ENCODE measurements at regions not wholly inside any gene's neighbourhood (a gene's known extent, or its start where the extent isn't known, plus 50 kb on each side); places are given as distances from the start of the nearest gene placed in this dataset.
"Not testable (repeated sequence)": the region's sequence is repeated elsewhere in the genome, so short reads cannot be mapped to it uniquely, and the experiment has no call there.

DNA sequence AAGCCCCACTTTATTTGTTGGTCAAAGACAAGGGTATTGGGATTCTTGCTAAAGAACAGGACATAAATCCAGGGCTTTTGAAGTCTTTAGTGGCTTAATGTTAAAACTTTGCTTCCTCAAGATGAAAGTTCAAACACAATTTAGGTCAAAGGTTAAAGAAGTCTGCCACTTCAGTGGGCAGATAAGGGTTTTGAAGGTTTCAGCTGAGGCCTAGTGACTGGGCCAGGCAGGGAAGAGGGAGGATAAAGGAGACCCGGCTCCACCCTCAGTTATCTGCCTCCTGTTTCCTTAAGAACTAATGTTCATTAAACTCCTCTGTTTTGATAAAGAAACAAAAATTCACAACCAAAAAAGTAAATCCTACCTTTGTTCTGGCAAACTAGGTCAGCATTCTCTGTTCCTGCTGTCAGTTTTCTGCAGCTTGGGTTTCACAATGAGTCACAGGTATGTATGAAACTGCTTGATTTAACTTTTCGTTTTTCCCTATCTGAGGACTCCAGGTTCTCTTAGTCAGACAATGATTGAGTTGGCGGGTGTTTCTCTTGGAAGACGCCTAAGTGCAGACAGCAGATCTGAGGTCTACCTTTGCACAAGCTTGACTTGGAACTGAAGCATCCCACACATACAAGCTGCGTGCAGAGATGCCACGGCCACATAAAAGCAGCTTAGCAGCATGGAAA is 208.3 kb downstream of the EXOC5 start:
- H3K4me3 ChIP-seq, result no peak overlapping the region
- no peak overlapping the region for H3K27ac ChIP-seq
- no peak for TF ChIP-seq EP300 (IDR thresholded peaks at IDR 0.05)
- TF ChIP-seq, protein P1, sequence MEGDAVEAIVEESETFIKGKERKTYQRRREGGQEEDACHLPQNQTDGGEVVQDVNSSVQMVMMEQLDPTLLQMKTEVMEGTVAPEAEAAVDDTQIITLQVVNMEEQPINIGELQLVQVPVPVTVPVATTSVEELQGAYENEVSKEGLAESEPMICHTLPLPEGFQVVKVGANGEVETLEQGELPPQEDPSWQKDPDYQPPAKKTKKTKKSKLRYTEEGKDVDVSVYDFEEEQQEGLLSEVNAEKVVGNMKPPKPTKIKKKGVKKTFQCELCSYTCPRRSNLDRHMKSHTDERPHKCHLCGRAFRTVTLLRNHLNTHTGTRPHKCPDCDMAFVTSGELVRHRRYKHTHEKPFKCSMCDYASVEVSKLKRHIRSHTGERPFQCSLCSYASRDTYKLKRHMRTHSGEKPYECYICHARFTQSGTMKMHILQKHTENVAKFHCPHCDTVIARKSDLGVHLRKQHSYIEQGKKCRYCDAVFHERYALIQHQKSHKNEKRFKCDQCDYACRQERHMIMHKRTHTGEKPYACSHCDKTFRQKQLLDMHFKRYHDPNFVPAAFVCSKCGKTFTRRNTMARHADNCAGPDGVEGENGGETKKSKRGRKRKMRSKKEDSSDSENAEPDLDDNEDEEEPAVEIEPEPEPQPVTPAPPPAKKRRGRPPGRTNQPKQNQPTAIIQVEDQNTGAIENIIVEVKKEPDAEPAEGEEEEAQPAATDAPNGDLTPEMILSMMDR (IDR thresholded peaks at IDR 0.05), result no peak
- H3K36me3 ChIP-seq, result no peaks in the 10 kb centered on the region
- no peaks in the 10 kb centered on the region for H3K9me3 ChIP-seq
- no peak for DNase-seq (ENCODE audit: low spot score in 2 of 2)
- no peaks in the 10 kb centered on the region for H3K27me3 ChIP-seq
- 61% methylated on average over 6 of the region's 6 CpGs for WGBS
- H3K4me1 ChIP-seq, result no peaks in the 10 kb centered on the region

DNA sequence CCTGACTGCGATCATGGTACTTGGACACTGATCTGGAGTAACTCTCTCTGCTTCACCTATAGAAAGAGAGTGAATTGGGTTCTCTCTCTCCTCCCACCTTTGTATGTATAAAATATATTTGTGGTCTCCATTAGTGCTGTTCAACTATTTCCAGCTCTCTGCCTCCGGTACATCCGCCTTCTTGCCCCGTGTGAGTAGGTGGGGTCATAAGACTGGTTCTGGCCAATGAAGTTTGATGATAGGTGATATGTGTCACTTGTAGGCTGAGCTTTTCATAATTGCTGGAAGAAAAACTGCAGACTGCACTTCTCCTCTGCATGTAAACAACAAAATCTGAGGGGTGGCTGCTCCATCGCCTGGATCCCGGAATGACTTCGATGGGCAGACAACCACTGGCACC is 210.4 kb downstream of the EXOC5 start:
- WGBS, result 74% methylated on average over 7 of the region's 7 CpGs
- no peak for DNase-seq (ENCODE audit: low spot score in 2 of 2)

DNA sequence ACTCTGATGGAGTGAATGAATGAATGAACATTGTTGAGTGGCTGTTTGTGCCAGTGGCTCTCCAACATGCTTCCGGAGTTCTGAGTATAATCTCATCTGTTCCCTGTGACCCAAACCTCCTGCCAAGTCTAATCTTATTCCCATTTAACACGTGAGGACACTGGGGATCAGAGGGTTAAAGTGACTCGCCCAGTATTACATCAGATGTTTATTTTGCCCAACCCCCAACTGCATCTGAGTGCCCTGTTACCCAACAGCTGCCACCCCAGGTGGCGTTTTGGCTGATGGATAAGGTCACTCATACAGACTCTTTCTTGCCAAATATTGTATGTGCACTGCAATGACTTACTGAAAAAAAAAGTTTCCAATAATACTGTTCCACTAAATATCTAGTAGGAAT is 210.9 kb downstream of the EXOC5 start:
- Histone ChIP-seq H3K4me1 (no peaks in the 10 kb centered on the region), H3K4me3 (no peak overlapping the region), H3K27ac (no peak overlapping the region), H3K36me3 (no peaks in the 10 kb centered on the region), H3K27me3 (no peaks in the 10 kb centered on the region), H3K9me3 (no peaks in the 10 kb centered on the region)
- no peak for DNase-seq (ENCODE audit: low spot score in 2 of 2)
- WGBS, result 40% methylated on average over 4 of the region's 4 CpGs
- TF ChIP-seq POLR2A (IDR thresholded peaks at IDR 0.05) (no peak), EP300 (IDR thresholded peaks at IDR 0.05) (no peak), POLR2AphosphoS5 (IDR thresholded peaks at IDR 0.05) (no peak)
- TF ChIP-seq, protein P1 (IDR thresholded peaks at IDR 0.05), result no peak

More for the DNA sequence above, 210.4 kb downstream of the EXOC5 start:
- Histone ChIP-seq H3K27ac (no peak overlapping the region), H3K27me3 (no peaks in the 10 kb centered on the region), H3K4me1 (no peaks in the 10 kb centered on the region), H3K4me3 (no peak overlapping the region), H3K9me3 (no peaks in the 10 kb centered on the region), H3K36me3 (no peaks in the 10 kb centered on the region)
- TF ChIP-seq POLR2A (IDR thresholded peaks at IDR 0.05) (no peak), EP300 (IDR thresholded peaks at IDR 0.05) (no peak)

DNA sequence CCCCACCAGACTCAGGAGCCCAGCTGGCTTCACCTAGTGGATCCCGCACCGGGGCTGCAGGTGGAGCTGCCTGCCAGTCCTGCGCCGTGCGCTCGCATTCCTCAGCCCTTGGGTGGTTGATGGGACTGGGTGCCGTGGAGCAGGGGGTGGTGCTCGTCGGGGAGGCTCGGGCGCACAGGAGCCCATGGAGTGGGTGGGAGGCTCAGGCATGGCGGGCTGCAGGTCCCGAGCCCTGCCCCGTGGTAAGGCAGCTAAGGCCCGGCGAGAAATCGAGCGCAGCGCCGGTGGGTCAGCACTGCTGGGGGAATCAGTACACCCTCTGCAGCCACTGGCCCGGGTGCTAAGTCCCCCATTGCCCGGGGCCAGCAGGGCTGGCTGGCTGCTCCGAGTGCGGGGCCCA is 212.2 kb downstream of the EXOC5 start:
- WGBS, result 100% methylated on average over 4 of the region's 24 CpGs
- H3K4me1 ChIP-seq; H3K27ac ChIP-seq; H3K4me3 ChIP-seq; H3K27me3 ChIP-seq; H3K9me3 ChIP-seq; H3K36me3 ChIP-seq; DNase-seq (ENCODE audit: low spot score in 2 of 2): not testable (repeated sequence)

DNA sequence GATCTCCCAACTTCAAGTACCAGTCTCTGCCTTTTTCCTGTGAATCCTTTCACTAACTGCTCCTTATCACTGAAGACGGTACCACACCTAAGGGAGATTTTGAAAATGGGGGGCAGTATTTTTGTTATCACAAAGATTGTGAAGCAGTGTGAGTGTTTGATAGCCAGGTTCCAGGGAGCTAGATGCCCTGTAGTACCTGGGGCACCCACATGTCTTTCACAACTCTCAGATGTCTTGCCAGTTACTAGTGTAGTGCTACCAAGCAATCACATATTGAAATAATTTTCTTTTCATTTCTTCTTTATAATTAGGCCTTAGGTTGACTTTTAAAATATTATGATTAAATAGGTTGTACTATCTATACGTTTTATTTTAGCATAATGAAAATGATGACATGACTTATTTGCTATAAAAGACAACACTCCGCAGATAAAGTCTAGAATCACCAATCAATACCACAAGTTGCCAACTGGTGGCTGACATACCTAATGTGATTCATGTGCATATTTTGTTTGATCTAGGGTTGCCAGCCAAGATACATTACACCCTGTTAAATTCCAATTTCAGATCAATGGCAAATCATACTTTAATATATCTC is 215.9 kb downstream of the EXOC5 start:
- H3K4me1 ChIP-seq, result no peaks in the 10 kb centered on the region
- no peak overlapping the region for H3K27ac ChIP-seq
- WGBS, result 75% methylated on average over 3 of the region's 3 CpGs
- peaks cover 4% of the 10 kb centered on the region for H3K27me3 ChIP-seq
- no peak overlapping the region for H3K4me3 ChIP-seq
- TF ChIP-seq POLR2A (IDR thresholded peaks at IDR 0.05) (no peak), EP300 (IDR thresholded peaks at IDR 0.05) (no peak), POLR2AphosphoS5 (IDR thresholded peaks at IDR 0.05) (no peak)
- TF ChIP-seq, protein P1 (IDR thresholded peaks at IDR 0.05), result no peak
- no peaks in the 10 kb centered on the region for H3K36me3 ChIP-seq
- no peaks in the 10 kb centered on the region for H3K9me3 ChIP-seq
- DNase-seq (ENCODE audit: low spot score in 2 of 2), result no peak

DNA sequence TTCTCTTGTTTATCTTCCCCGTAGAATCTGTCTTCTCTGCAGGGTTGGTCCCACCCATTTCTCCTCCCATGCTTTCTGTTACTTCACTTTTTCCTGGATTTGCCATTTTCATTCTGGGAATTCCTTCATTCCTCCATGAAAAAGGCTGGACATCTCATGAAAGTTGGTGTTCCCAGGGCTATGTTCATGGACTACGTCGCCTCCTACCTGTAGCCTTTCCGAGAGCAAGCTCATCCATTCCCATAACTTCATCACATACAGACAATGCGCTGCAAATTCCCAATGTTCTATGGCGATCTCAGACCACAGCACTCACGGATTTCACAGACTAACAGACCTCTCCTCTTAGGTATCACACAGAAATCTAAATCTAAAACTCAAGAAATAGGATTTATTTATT is 217.1 kb downstream of the EXOC5 start:
- no peak for DNase-seq (ENCODE audit: low spot score in 2 of 2)
- Histone ChIP-seq H3K27ac (no peak overlapping the region), H3K4me3 (no peak overlapping the region), H3K36me3 (no peaks in the 10 kb centered on the region), H3K27me3 (peaks cover 4% of the 10 kb centered on the region), H3K4me1 (no peaks in the 10 kb centered on the region), H3K9me3 (no peaks in the 10 kb centered on the region)
- WGBS, result 83% methylated on average over 7 of the region's 7 CpGs
- TF ChIP-seq, protein P1 (IDR thresholded peaks at IDR 0.05), result no peak
- no peak for TF ChIP-seq POLR2AphosphoS5 (IDR thresholded peaks at IDR 0.05)
- no peak for TF ChIP-seq EP300 (IDR thresholded peaks at IDR 0.05)
- TF ChIP-seq POLR2A (IDR thresholded peaks at IDR 0.05), result no peak

Data from suprapubic skin (tissue), 4 donors.